GM18508 (cell line): ENCODE measurements at regions not wholly inside any gene's neighbourhood (a gene's known extent, or its start where the extent isn't known, plus 50 kb on each side); places are given as distances from the start of the nearest gene placed in this dataset.
"Not testable (repeated sequence)": the region's sequence is repeated elsewhere in the genome, so short reads cannot be mapped to it uniquely, and the experiment has no call there.

Experiments
- ATAC-seq: cut with Tn5 transposase; IDR thresholded peaks from one replicate; pipeline ENCODE4 v1.9.1; 2021; ENCODE audit warnings: moderate number of reproducible peaks; ENCODE audit not compliant: insufficient read depth, unreplicated experiment

GRCh38 chr1:206256935-206257334, 53.6 kb downstream of the SRGAP2 start:
- peak; percentile 68 for ATAC-seq

GRCh38 chr1:206261473-206261872, 58.1 kb downstream of the SRGAP2 start:
- ATAC-seq: not testable (repeated sequence)

GRCh38 chr1:206262424-206262823, 59.1 kb downstream of the SRGAP2 start:
- not testable (repeated sequence) for ATAC-seq

DNA sequence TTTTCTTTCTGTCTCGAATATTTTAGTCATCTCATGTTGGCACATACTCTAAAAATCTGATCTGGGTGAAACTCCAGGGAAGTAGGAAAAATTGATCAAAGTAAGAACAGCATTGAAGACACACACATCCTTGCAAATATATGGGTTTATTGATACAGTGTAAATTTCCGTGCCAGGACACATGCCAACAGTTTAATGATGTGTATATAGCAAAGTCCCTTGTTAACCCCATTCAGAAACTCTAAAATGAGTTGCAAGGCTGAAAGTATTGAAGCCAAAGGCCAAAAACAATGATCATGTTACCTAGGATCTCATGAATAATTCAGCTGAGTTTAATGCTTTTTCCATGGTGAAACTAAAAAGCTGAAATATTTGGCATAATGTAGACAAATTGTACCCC, 61.6 kb downstream of the SRGAP2 start:
- not testable (repeated sequence) for ATAC-seq

DNA sequence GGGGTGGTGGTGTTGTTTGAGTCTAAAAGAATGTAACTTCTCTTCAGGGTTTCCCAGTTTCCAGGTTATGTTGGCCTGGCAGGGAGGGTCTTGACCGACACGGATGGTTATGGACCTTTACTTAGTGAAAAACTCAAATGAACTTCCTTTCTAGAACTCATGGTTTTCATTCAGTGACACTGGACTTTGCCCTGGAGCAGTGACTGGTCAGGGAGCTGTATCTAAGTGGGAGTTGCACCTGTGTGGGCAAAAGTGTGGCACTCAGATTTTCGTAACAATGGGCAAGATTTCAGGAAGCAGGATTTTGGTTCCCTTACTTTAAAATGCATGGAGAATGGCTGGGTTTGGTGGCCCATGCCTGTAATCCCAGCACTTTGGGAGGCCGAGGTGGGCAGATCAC, 67.8 kb downstream of the SRGAP2 start:
- not testable (repeated sequence) for ATAC-seq

DNA sequence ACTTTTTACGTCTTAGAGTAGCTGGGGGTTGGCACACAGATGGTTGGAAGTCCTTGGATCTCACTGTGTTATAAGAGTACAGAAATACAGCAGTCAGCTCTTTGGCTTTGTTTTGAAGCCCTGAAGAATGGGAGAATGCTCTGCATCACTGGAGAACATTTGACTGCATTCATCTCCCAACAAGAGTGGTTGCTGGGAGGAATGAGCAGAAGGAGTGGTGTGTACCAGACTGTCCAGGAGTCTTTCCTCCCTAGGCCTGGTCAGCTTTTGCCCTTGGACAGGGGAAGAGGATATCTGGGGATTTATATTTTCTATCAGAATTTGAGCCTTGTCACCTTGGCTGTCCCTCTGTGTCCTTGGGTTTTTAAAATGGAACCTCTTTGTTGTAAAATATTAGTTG, 69.8 kb downstream of the SRGAP2 start:
- not testable (repeated sequence) for ATAC-seq

DNA sequence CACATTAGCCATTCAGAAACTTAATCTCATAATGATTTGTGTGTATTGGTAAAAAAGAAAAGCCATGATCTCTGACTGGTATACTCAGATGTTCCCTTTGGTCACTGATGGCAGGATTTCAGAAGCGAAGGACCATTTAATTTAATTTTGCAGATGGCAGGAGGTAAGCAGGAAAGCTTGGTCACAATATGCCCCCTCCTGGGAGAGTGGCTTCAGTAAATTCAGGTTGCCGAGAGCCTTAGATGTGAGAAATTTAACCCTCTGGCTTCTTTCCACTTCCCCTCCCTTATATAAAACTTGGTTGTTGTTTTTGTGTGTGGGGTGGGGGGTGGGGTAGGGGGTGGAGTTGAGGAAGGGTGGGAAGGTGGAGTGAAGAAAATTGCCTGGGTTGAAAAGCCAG, 72.8 kb downstream of the SRGAP2 start:
- ATAC-seq: not testable (repeated sequence)

DNA sequence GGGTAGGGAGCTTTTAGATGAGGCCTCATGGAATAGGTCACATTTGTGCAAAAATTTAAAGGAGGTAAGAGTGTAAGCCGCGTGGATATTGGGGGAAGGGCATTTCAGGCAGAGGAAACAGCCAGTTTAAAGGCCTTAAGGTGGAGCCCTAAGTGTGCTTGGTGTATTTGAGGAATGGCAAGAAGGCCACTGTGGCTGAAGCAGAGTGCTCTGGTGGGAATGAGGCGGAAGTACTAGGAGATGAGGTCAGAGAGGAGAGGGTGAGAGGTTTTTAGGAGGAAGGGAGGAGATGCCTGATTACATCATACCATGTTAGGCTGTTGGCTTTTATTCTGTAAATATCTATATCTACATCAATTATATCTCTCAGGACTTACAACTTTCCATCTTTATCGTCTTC, 75.3 kb downstream of the SRGAP2 start:
- ATAC-seq: not testable (repeated sequence)

GRCh38 chr1:206280683-206281082, 77.3 kb downstream of the SRGAP2 start:
- not testable (repeated sequence) for ATAC-seq

DNA sequence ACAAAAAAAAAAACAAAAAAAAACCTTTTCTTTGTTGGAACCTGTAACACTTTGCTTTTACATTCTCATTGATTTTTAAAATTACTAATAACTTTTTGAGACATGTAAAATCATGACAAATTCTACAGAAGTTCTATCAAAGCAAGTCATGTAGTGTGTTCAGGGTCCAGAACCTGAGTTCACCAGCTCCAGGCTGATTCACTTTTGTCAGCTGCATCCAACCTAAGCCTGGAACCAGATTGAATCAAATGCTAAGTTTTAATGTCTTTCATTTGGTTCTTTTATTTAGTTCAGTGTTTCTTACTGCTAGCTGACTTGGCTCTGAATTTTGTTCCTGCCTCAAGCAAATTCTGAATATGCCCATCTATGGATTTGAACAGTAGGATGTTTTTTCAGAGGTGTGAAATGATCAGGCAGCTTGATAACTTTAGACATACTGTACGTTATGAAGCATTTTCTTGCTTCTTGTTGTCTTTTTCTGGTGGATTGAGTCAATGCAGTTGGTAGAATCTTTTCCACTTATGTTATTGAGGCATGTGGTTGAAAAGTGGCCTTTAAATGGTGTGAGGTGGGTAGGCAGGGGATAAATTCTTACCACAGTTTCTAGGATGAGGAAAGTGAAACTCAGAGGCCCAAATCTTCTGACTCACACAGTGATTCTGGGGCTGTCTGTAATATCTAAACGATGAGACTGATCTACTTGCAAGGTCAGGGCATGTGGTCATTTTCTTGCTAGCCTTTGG, 78.7 kb downstream of the SRGAP2 start:
- ATAC-seq: not testable (repeated sequence)

- not testable (repeated sequence) for ATAC-seq
Observed at GRCh38 chr1:206285024-206285960, 82.0 kb downstream of the SRGAP2 start.

DNA sequence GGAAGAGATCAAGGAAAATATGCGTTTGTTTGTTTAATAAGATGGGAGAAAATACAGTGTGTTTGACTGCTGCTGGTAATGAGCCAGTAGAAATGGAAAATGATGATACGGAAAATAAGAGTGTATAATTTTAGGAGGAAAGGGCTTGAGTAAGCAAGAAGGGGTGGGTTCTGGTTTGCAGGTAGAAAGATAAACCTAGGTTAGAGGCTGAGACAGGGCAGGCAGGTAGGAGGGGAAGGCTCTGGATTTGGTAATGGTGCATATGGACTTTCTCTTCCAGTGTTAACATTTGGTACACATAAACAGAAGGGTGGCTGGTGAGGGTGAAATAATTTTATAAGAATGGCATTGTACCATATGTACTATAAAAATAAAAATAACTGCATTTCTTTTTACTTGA, 84.4 kb downstream of the SRGAP2 start:
- ATAC-seq: not testable (repeated sequence)

DNA sequence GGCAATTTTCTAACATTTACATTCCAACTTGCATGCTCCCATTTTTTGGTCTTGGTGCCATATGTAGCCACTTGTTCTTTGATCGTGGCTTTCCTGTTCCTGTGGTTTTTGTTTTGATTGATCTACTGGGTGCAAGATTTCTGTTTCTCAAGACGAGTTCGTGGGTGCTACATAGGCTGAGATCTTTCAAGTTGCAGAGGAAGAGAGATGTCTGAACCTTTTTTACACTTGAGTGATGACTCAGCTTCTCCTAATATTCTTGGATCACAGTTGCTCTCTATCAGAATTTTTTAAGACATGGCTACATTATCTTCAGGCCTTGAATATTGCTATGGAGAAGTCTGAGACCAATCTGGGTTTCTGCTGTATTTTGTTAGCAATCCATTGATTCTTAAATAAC, 85.1 kb downstream of the SRGAP2 start:
- not testable (repeated sequence) for ATAC-seq

GRCh38 chr1:206297145-206298031, 94.0 kb downstream of the SRGAP2 start:
- ATAC-seq: not testable (repeated sequence)

DNA sequence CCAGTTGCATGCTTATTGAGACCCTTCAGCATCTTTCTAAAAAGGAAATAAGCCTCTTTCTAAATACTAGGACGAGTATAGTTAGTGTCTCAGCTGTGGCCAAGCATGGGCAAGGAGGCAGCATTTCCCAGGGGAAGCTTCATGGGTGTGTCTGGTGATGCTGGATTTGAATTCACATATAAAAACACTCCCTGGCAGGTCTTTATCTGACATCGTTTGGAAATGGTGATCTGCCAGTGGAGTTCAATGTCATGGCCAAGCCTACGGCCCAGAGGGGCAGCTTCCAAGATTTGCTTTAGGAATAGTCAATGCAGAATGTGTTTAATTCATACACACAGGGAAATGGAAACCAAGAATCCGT, 94.7 kb downstream of the SRGAP2 start:
- not testable (repeated sequence) for ATAC-seq

DNA sequence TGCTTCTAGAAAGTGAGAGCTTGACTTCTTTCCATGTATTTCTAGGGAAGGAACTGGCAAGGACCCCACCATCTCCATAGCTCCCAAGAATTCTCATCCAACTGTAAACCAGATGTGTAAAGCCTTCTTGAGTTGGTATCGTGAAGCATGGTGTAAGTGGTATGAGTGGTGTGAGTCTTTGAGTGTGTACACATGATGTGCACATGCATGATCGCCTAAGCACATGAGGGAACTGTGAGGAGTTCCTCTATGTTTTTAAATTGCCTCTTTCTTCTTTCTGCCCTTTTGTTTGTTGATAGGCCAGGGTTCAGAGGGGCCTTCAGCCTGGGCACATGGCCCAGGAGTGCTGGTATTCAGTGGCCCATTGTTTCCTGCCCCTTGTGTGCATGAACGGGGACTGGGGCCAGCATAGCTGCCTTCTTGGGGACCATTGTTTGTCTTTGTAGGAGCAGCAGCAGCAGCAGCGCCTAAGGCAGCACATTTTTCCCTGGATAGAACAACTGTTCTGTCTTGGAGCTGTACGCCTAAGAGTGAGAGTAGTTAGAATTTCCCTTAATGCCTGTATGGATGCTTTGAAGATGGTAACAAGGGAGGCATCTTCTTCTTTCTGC, 95.9 kb downstream of the SRGAP2 start:
- ATAC-seq: not testable (repeated sequence)

GRCh38 chr1:206299942-206300341, 96.6 kb downstream of the SRGAP2 start:
- ATAC-seq: not testable (repeated sequence)

DNA sequence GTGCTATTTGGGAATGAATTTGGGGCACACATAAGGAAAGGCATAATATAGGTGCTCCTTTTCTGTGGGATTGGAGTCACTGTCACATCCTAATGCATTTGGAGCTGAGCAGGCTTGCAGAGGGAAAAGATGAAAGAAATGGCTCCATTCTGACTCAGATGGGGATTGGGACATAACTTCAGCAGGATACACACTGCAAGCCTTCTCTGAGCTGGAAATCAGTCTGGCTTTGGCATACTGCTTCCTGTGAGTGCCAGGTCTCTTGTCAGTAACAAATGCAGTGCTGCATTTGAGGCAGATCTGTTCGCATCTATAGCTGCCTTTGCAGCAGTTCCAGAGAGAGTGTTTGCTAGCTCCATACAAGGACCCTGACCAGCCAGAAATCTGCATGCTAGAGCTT, 98.7 kb downstream of the SRGAP2 start:
- ATAC-seq: not testable (repeated sequence)

- not testable (repeated sequence) for ATAC-seq
Observed at GRCh38 chr1:206307442-206307841, 104.1 kb downstream of the SRGAP2 start.

- ATAC-seq: not testable (repeated sequence)
Observed at GRCh38 chr1:206310948-206311347, 107.6 kb downstream of the SRGAP2 start.
